KMS-11 (cell line): ENCODE measurements at regions not wholly inside any gene's neighbourhood (a gene's known extent, or its start where the extent isn't known, plus 50 kb on each side); places are given as distances from the start of the nearest gene placed in this dataset.

Experiments used
- H2AFZ ChIP-seq: fragments of 200-600 bp; sonication (generic); 2 replicates; pipeline ENCODE4 v1.6.1; 2016; ENCODE audit warnings: antibody characterized with exemption, mixed run types, low read depth
- H3K27ac ChIP-seq: fragments of 200-600 bp; sonication (generic); 2 replicates; pipeline ENCODE4 v1.6.1; 2016; ENCODE audit warnings: mild to moderate bottlenecking, mixed run types
- H3K27me3 ChIP-seq: fragments of 200-600 bp; sonication (generic); 2 replicates; pipeline ENCODE4 v1.6.1; 2017; ENCODE audit warnings: mild to moderate bottlenecking, low read depth, mixed run types, moderate library complexity; ENCODE audit not compliant: insufficient read depth
- H3K36me3 ChIP-seq: fragments of 200-600 bp; sonication (generic); 2 replicates; pipeline ENCODE4 v1.6.1; 2017; ENCODE audit warnings: mild to moderate bottlenecking, mixed run types; ENCODE audit not compliant: insufficient read depth
- H3K4me1 ChIP-seq: fragments of 200-600 bp; sonication (generic); 2 replicates; pipeline ENCODE4 v1.6.1; 2016; ENCODE audit warnings: mild to moderate bottlenecking, low read depth, mixed run types; ENCODE audit not compliant: poor library complexity, severe bottlenecking
- H3K4me2 ChIP-seq: fragments of 200-600 bp; sonication (generic); 2 replicates; pipeline ENCODE4 v1.7.0; 2016; ENCODE audit warnings: mild to moderate bottlenecking, mixed run types
- H3K4me3 ChIP-seq: fragments of 200-600 bp; sonication (generic); IDR thresholded peaks from 2 replicates; pipeline ENCODE4 v1.6.1; 2017; ENCODE audit warnings: low read depth, low read length, mixed read lengths; ENCODE audit not compliant: insufficient read depth
- H3K79me2 ChIP-seq: fragments of 200-600 bp; sonication (generic); 2 replicates; pipeline ENCODE4 v1.6.1; 2016; ENCODE audit warnings: low read depth, mixed run types; ENCODE audit not compliant: insufficient read depth
- H3K9ac ChIP-seq: fragments of 200-600 bp; sonication (generic); 2 replicates; pipeline ENCODE4 v1.6.1; 2016; ENCODE audit warnings: mild to moderate bottlenecking, mixed run types
- H4K20me1 ChIP-seq: fragments of 200-600 bp; sonication (generic); 2 replicates; pipeline ENCODE4 v1.6.1; 2016; ENCODE audit warnings: mild to moderate bottlenecking, mixed run types; ENCODE audit not compliant: insufficient read depth
- TF ChIP-seq, protein P1 (sequence below): fragments of 200-600 bp; sonication (generic); conservative IDR thresholded peaks from 2 replicates; pipeline ENCODE4 v1.6.1; 2017; ENCODE audit warnings: low read depth, mild to moderate bottlenecking, antibody characterized with exemption, low read length, moderate library complexity, mixed read lengths

DNA sequence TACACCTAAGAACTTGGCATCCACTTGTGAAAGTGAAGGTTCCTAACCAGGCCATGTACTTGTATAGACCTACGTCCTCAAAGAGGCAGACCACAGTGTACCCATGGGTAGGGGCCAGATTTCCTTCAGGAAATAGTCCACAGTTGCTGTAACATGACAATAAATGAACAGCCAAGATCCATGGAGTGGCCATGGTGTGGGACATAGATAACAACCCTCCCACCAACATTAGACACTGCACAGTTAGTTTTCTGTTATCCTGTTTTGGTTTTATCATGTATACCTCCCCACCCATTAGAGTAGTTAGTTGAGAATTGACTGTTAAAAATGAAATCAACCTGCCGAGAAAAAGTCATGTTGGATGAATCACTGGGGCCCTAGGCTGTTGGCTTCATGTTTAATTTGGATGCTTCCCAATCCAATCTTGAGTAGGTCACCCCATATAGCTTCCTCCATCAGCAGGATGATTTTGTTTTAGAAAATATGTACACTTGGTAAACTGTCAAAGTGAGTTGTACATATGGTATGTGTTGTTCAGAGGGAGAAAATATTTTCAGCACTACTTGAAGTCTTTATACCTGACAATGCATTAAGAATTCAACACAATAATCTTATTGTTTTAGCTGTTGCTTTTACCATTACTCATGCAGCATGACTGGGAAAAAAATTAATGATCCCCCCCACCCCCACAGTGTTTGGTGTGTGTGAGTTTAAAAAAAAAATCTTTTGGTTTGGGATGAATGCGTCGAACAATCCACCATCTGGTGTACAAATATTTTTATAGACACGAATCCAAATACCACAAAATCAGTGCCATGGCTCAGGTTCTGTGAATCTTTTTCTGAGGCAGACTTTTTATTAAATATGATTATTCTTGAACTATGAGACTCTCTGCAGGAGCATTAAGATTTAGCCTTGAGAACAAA lies 88.3 kb upstream of the ARHGAP29 start:
- no peaks in the 10 kb centered on the region for H3K27me3 ChIP-seq
- TF ChIP-seq, protein P1, sequence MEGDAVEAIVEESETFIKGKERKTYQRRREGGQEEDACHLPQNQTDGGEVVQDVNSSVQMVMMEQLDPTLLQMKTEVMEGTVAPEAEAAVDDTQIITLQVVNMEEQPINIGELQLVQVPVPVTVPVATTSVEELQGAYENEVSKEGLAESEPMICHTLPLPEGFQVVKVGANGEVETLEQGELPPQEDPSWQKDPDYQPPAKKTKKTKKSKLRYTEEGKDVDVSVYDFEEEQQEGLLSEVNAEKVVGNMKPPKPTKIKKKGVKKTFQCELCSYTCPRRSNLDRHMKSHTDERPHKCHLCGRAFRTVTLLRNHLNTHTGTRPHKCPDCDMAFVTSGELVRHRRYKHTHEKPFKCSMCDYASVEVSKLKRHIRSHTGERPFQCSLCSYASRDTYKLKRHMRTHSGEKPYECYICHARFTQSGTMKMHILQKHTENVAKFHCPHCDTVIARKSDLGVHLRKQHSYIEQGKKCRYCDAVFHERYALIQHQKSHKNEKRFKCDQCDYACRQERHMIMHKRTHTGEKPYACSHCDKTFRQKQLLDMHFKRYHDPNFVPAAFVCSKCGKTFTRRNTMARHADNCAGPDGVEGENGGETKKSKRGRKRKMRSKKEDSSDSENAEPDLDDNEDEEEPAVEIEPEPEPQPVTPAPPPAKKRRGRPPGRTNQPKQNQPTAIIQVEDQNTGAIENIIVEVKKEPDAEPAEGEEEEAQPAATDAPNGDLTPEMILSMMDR: no peak
- no peak overlapping the region for H3K4me2 ChIP-seq
- no peaks in the 10 kb centered on the region for H3K79me2 ChIP-seq
- no peak overlapping the region for H2AFZ ChIP-seq
- no peak overlapping the region for H3K27ac ChIP-seq
- H3K9ac ChIP-seq: no peak overlapping the region
- H3K4me3 ChIP-seq: no peak overlapping the region
- no peaks in the 10 kb centered on the region for H3K36me3 ChIP-seq
- H4K20me1 ChIP-seq: no peaks in the 10 kb centered on the region
- H3K4me1 ChIP-seq: no peaks in the 10 kb centered on the region

DNA sequence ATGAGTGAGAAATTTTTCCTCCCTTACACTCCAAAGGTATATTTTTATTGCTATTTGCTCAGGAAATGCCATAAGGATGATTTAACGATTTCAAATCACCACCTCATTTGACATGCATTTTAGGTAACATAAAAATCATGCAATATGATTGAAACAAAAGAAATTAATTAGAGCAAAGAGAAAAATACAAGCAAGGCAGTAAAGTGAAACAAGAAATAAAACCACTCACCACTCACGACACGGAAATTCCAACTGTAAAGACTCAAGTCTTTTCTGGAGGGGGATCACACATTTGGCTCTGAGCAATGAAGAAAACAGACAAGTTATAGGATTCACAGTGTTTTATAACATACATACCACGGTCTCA lies 86.8 kb upstream of the ARHGAP29 start:
- Histone ChIP-seq H3K4me1 (no peaks in the 10 kb centered on the region), H3K36me3 (no peaks in the 10 kb centered on the region), H3K79me2 (no peaks in the 10 kb centered on the region), H4K20me1 (no peaks in the 10 kb centered on the region), H3K4me2 (no peak overlapping the region), H3K9ac (no peak overlapping the region), H2AFZ (no peak overlapping the region), H3K4me3 (no peak overlapping the region), H3K27ac (no peak overlapping the region), H3K27me3 (no peaks in the 10 kb centered on the region)
- TF ChIP-seq, protein P1: no peak

DNA sequence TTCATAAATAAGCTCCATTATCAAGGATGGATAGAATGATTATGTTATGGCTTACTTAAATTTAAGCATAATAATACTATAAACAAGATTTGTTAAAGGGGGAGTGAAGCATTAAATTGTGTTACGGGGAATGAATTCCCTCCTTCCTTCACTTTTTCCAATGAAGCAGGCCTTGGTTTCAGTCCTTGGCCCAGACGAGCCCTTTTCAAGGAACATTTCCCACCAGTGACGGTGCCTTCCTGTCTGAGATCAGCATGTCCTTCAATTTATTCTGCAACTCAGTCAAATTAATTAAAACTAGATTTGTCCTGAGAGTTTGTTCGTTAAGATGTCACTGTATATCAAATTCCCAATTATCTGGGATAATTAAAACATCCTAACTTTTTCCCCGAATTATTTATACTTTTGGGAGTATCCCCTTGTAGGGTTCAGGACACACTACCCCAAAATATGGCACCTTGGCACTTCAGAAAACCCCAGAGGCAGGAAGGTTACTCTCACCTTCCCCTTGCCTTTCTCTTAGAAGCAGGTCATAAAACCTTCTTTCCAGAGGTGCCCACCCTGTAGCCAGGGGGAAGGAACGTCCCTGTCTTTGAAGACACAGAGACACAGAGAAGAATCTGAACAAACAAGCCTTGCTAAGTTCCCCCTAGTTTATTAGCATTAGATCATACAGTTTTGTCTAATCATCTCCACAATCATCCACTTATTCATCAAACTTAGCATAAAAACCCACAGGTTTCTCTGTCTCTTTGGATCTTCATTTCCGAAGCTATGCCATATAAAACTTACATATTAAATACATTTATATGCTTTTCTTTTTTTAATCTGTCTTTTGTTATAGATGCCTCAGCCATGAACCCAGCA lies 86.2 kb upstream of the ARHGAP29 start:
- Histone ChIP-seq H3K79me2 (no peaks in the 10 kb centered on the region), H3K36me3 (no peaks in the 10 kb centered on the region), H3K9ac (no peak overlapping the region), H2AFZ (no peak overlapping the region), H3K27me3 (no peaks in the 10 kb centered on the region), H3K4me3 (no peak overlapping the region), H3K4me2 (no peak overlapping the region), H3K27ac (no peak overlapping the region), H3K4me1 (no peaks in the 10 kb centered on the region), H4K20me1 (no peaks in the 10 kb centered on the region)
- TF ChIP-seq, protein P1: no peak

DNA sequence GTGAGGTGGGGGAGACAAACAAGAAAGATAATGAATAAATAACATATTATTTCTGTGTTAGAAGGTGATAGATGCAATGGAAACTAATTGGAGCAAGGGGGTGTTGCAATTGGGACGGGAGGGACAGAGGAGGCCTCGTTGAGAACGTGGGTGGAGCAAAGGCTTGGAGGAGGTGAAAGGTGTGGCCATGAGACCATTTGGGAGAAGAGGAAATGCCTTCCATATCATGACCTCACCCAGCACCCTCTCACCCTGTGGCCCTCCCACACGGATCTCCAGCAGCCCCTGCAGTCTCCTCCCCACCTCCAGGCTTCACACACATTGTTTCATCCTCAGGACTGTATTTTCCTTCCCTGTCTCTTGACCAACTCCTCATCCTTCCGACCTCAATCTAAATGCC lies 85.3 kb upstream of the ARHGAP29 start:
- no peak overlapping the region for H2AFZ ChIP-seq
- H3K27me3 ChIP-seq: no peaks in the 10 kb centered on the region
- H3K4me1 ChIP-seq: no peaks in the 10 kb centered on the region
- H3K4me2 ChIP-seq: no peak overlapping the region
- no peaks in the 10 kb centered on the region for H3K79me2 ChIP-seq
- TF ChIP-seq, protein P1: no peak
- no peaks in the 10 kb centered on the region for H3K36me3 ChIP-seq
- H3K9ac ChIP-seq: no peak overlapping the region
- H3K4me3 ChIP-seq: no peak overlapping the region
- no peak overlapping the region for H3K27ac ChIP-seq
- H4K20me1 ChIP-seq: no peaks in the 10 kb centered on the region
